NB4 (cell line): ENCODE measurements at regions not wholly inside any gene's neighbourhood (a gene's known extent, or its start where the extent isn't known, plus 50 kb on each side); places are given as distances from the start of the nearest gene placed in this dataset.

Experiments
- POLR2A ChIP-seq: IDR thresholded peaks from 2 replicates; pipeline ENCODE4 v1.6.1; 2011; ENCODE audit warnings: mild to moderate bottlenecking; ENCODE audit not compliant: insufficient read length; ENCODE audit errors: extremely low read depth
- TF ChIP-seq, protein P1 (sequence below): IDR thresholded peaks from one replicate; pipeline ENCODE4 v1.5.1; 2012; ENCODE audit warnings: low read depth, low read length
- TF ChIP-seq, protein P2 (sequence below): IDR thresholded peaks from 2 replicates; pipeline ENCODE4 v1.6.1; 2011; ENCODE audit warnings: low read depth, low read length

DNA sequence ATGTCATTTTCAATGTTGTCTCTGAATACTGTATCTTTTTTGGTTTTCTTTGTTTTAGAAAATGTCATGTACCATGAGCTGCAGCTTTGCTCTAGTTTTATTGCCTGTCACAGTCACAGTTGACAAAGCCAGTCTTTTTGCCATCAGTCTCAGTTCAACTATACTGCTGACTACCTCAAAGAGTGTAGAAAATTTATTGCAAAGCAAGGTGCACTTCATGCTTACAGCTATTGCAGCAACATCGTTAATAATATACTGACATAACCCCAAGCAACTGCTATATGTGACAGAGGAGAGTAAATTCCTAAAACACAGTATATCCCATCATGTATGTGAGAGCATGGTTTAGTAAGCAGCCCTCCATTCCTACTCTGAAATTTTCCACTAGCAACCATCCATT, 2022.3 kb downstream of the ARAP2 start:
- TF ChIP-seq, protein P1, sequence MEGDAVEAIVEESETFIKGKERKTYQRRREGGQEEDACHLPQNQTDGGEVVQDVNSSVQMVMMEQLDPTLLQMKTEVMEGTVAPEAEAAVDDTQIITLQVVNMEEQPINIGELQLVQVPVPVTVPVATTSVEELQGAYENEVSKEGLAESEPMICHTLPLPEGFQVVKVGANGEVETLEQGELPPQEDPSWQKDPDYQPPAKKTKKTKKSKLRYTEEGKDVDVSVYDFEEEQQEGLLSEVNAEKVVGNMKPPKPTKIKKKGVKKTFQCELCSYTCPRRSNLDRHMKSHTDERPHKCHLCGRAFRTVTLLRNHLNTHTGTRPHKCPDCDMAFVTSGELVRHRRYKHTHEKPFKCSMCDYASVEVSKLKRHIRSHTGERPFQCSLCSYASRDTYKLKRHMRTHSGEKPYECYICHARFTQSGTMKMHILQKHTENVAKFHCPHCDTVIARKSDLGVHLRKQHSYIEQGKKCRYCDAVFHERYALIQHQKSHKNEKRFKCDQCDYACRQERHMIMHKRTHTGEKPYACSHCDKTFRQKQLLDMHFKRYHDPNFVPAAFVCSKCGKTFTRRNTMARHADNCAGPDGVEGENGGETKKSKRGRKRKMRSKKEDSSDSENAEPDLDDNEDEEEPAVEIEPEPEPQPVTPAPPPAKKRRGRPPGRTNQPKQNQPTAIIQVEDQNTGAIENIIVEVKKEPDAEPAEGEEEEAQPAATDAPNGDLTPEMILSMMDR = no peak
- no peak for TF ChIP-seq POLR2A
- TF ChIP-seq, protein P2, sequence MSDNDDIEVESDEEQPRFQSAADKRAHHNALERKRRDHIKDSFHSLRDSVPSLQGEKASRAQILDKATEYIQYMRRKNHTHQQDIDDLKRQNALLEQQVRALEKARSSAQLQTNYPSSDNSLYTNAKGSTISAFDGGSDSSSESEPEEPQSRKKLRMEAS = no peak
